ENCODE measurements at regions not wholly inside any gene's neighbourhood (a gene's known extent, or its start where the extent isn't known, plus 50 kb on each side); places are given as distances from the start of the nearest gene placed in this dataset.

GRCh38 chr4:46441136-46441859 is 51.4 kb upstream of the GABRA2 start:
- no peak for TF ChIP-seq EZH2 (IDR thresholded peaks at IDR 0.05; ENCODE audit: low read length)
- TF ChIP-seq, protein P1, sequence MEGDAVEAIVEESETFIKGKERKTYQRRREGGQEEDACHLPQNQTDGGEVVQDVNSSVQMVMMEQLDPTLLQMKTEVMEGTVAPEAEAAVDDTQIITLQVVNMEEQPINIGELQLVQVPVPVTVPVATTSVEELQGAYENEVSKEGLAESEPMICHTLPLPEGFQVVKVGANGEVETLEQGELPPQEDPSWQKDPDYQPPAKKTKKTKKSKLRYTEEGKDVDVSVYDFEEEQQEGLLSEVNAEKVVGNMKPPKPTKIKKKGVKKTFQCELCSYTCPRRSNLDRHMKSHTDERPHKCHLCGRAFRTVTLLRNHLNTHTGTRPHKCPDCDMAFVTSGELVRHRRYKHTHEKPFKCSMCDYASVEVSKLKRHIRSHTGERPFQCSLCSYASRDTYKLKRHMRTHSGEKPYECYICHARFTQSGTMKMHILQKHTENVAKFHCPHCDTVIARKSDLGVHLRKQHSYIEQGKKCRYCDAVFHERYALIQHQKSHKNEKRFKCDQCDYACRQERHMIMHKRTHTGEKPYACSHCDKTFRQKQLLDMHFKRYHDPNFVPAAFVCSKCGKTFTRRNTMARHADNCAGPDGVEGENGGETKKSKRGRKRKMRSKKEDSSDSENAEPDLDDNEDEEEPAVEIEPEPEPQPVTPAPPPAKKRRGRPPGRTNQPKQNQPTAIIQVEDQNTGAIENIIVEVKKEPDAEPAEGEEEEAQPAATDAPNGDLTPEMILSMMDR (optimal IDR thresholded peaks at IDR 0.05 in 1 of 3, IDR thresholded peaks at IDR 0.05 in 1 of 3, conservative IDR thresholded peaks at IDR 0.05 in 1 of 3; ENCODE audit: extremely low read depth in 1 of 3, insufficient read depth in 2 of 3, low read length in 3 of 3) = no peak
- no peaks in the 10 kb centered on the region for H3K27me3 ChIP-seq (ENCODE audit: control insufficient read depth, extremely low read depth, insufficient read depth, low read length)
- DNase-seq (ENCODE audit: low read depth, low spot score) (no peak), FAIRE-seq (no peak)
- H3K4me2 ChIP-seq (ENCODE audit: control insufficient read depth, extremely low read depth, insufficient read depth, low read depth, low read length) = no peak overlapping the region
- dilution Hi-C loops (cut with MboI; ENCODE audit: extremely low pct_ligation_motif_present, low sequenced_read_pairs) = no loop called here
- H3K36me3 ChIP-seq (ENCODE audit: control insufficient read depth in 2 of 2, extremely low read depth in 1 of 2, insufficient read depth in 2 of 2, low read length in 2 of 2) = no peaks in the 10 kb centered on the region
- no peak overlapping the region for H3K4me3 ChIP-seq (ENCODE audit: control insufficient read depth in 2 of 3, extremely low read depth in 1 of 3, insufficient read depth in 2 of 3, low read depth in 1 of 3, low read length in 3 of 3)
- no peak overlapping the region for H3K27ac ChIP-seq (ENCODE audit: control insufficient read depth, insufficient read depth, low read length)
- no peaks in the 10 kb centered on the region for H3K9me1 ChIP-seq (ENCODE audit: control insufficient read depth, extremely low read depth, insufficient read depth, low read length)
- no peaks in the 10 kb centered on the region for H3K9me3 ChIP-seq (ENCODE audit: control insufficient read depth, low read depth, low read length)
- H3K79me2 ChIP-seq (ENCODE audit: control insufficient read depth, insufficient read depth, low read length) = no peaks in the 10 kb centered on the region
- H3K4me1 ChIP-seq (ENCODE audit: control insufficient read depth, extremely low read depth, insufficient read depth, low read length) = no peaks in the 10 kb centered on the region
- no peak overlapping the region for H3K9ac ChIP-seq (ENCODE audit: control insufficient read depth, extremely low read depth, insufficient read depth, low read length)
- no peaks in the 10 kb centered on the region for H4K20me1 ChIP-seq (ENCODE audit: control insufficient read depth, extremely low read depth, insufficient read depth, low read length)
- H2AFZ ChIP-seq (ENCODE audit: control insufficient read depth, low read length) = no peak overlapping the region

Small RNAs in the stretch of these regions (small RNA-seq; reads per million reads assigned to genes)
- 0 reads per million in 3 experiments for gene RNU6-412P (ENCODE audit: insufficient read length in 3 of 3, low read depth in 3 of 3, low replicate concordance in 1 of 3)

All from keratinocyte (primary cell).